VCaP (cell line): ENCODE measurements at regions not wholly inside any gene's neighbourhood (a gene's known extent, or its start where the extent isn't known, plus 50 kb on each side); places are given as distances from the start of the nearest gene placed in this dataset.
"Not testable (repeated sequence)": the region's sequence is repeated elsewhere in the genome, so short reads cannot be mapped to it uniquely, and the experiment has no call there.

ENCODE experiments used
- H3K27ac ChIP-seq: fragments of 450-650 bp; 2 replicates; pipeline ENCODE4 v1.5.1; 2017
- CTCF ChIP-seq: fragments of 450-650 bp; conservative IDR thresholded peaks from 2 replicates; pipeline ENCODE4 v1.5.1; 2017; ENCODE audit warnings: mild to moderate bottlenecking, moderate library complexity

GRCh38 chr3:197408177-197408957, 110.0 kb upstream of the DLG1 start:
- H3K27ac ChIP-seq, result no peak overlapping the region
- TF ChIP-seq CTCF, result no peak

GRCh38 chr3:197407526-197407925, 109.1 kb upstream of the DLG1 start:
- TF ChIP-seq CTCF, result no peak
- no peak overlapping the region for H3K27ac ChIP-seq

- TF ChIP-seq CTCF, result no peak
- H3K27ac ChIP-seq, result no peak overlapping the region
Observed at GRCh38 chr3:197407053-197407452, 108.6 kb upstream of the DLG1 start.

- no peak overlapping the region for H3K27ac ChIP-seq
Observed at GRCh38 chr3:197406266-197406665, 107.9 kb upstream of the DLG1 start.

GRCh38 chr3:197404754-197405153, 106.3 kb upstream of the DLG1 start:
- TF ChIP-seq CTCF, result no peak
- H3K27ac ChIP-seq, result no peak overlapping the region

More at GRCh38 chr3:197406266-197406665, 107.9 kb upstream of the DLG1 start:
- no peak for TF ChIP-seq CTCF

GRCh38 chr3:197404030-197404429, 105.6 kb upstream of the DLG1 start:
- no peak overlapping the region for H3K27ac ChIP-seq
- no peak for TF ChIP-seq CTCF

GRCh38 chr3:197402401-197402800, 104.0 kb upstream of the DLG1 start:
- not testable (repeated sequence) for H3K27ac ChIP-seq

GRCh38 chr3:197399486-197399885, 101.1 kb upstream of the DLG1 start:
- no peak overlapping the region for H3K27ac ChIP-seq
- no peak for TF ChIP-seq CTCF
